H9 (cell line): ENCODE measurements at regions not wholly inside any gene's neighbourhood (a gene's known extent, or its start where the extent isn't known, plus 50 kb on each side); places are given as distances from the start of the nearest gene placed in this dataset.

Experiments used
- DNase-seq: peaks from one replicate; pipeline ENCODE4 v3.0.0-alpha.2; 2017
- H2AFZ ChIP-seq: one replicate; pipeline ENCODE4 v1.6.1; 2013; ENCODE audit warnings: mild to moderate bottlenecking, low read length, control low read depth, moderate library complexity
- H2AK5ac ChIP-seq: 2 replicates; pipeline ENCODE4 v1.6.1; 2013; ENCODE audit warnings: low read length, control low read depth, mixed read lengths; ENCODE audit not compliant: insufficient read length
- H2BK120ac ChIP-seq: one replicate; pipeline ENCODE4 v1.6.1; 2013; ENCODE audit warnings: low read depth, mild to moderate bottlenecking, low read length, control low read depth, inconsistent platforms; ENCODE audit not compliant: poor library complexity, severe bottlenecking
- H2BK12ac ChIP-seq: 2 replicates; pipeline ENCODE4 v1.6.1; 2013; ENCODE audit warnings: low read length, control low read depth, mixed read lengths, low read depth; ENCODE audit not compliant: insufficient read length
- H2BK15ac ChIP-seq: 2 replicates; pipeline ENCODE4 v1.6.1; 2013; ENCODE audit warnings: low read depth, low read length, control low read depth
- H2BK20ac ChIP-seq: one replicate; pipeline ENCODE4 v1.6.1; 2013; ENCODE audit warnings: low read depth, mild to moderate bottlenecking, low read length, control low read depth, inconsistent platforms; ENCODE audit not compliant: poor library complexity, severe bottlenecking
- H2BK5ac ChIP-seq: 2 replicates; pipeline ENCODE4 v1.6.1; 2013; ENCODE audit warnings: low read length, control low read depth, mixed read lengths; ENCODE audit not compliant: insufficient read length
- H3K14ac ChIP-seq: 2 replicates; pipeline ENCODE4 v1.6.1; 2013; ENCODE audit warnings: low read length, control low read depth; ENCODE audit not compliant: insufficient read depth
- H3K18ac ChIP-seq: 2 replicates; pipeline ENCODE4 v1.6.1; 2013; ENCODE audit warnings: low read depth, mild to moderate bottlenecking, mixed read lengths, low read length, control low read depth; ENCODE audit not compliant: insufficient read length
- H3K23ac ChIP-seq: 2 replicates; pipeline ENCODE4 v1.6.1; 2013; ENCODE audit warnings: low read length, control low read depth, mixed read lengths, low read depth; ENCODE audit not compliant: insufficient read length
- H3K23me2 ChIP-seq: 2 replicates; pipeline ENCODE4 v1.6.1; 2013; ENCODE audit warnings: low read depth, mild to moderate bottlenecking, mixed read lengths, low read length, control low read depth; ENCODE audit not compliant: insufficient read length, poor library complexity, severe bottlenecking
- H3K27ac ChIP-seq: 2 replicates; pipeline ENCODE4 v1.5.1; 2013; ENCODE audit warnings: low read length, control low read depth, mixed read lengths, low read depth; ENCODE audit not compliant: insufficient read length
- H3K27me3 ChIP-seq: 2 replicates; pipeline ENCODE4 v1.6.1; 2013; ENCODE audit warnings: low read length, control low read depth, inconsistent platforms; ENCODE audit not compliant: insufficient read depth
- H3K4ac ChIP-seq: 2 replicates; pipeline ENCODE4 v1.6.1; 2013; ENCODE audit warnings: low read depth, mild to moderate bottlenecking, control low read depth, inconsistent platforms, low read length, moderate library complexity
- H3K4me1 ChIP-seq: 2 replicates; pipeline ENCODE4 v1.6.1; 2013; ENCODE audit warnings: low read length, control low read depth, inconsistent platforms; ENCODE audit not compliant: insufficient read depth
- H3K4me2 ChIP-seq: 2 replicates; pipeline ENCODE4 v1.6.1; 2013; ENCODE audit warnings: low read length, control low read depth, mixed read lengths; ENCODE audit not compliant: insufficient read length, insufficient read depth
- H3K56ac ChIP-seq: 2 replicates; pipeline ENCODE4 v1.6.1; 2013; ENCODE audit warnings: low read depth, mild to moderate bottlenecking, mixed read lengths, low read length, control low read depth; ENCODE audit not compliant: insufficient read length
- H3K79me1 ChIP-seq: 2 replicates; pipeline ENCODE4 v1.6.1; 2013; ENCODE audit warnings: low read depth, mild to moderate bottlenecking, moderate library complexity, low read length, control low read depth, inconsistent platforms; ENCODE audit not compliant: insufficient read depth, poor library complexity, severe bottlenecking
- H3K79me2 ChIP-seq: 2 replicates; pipeline ENCODE4 v1.6.1; 2013; ENCODE audit warnings: low read length, control low read depth, inconsistent platforms; ENCODE audit not compliant: insufficient read depth
- H3K9ac ChIP-seq: 2 replicates; pipeline ENCODE4 v1.6.1; 2013; ENCODE audit warnings: low read length, control low read depth, mixed read lengths; ENCODE audit not compliant: insufficient read length; ENCODE audit errors: extremely low read depth
- H3K9me3 ChIP-seq: one replicate; pipeline ENCODE4 v1.6.1; 2013; ENCODE audit warnings: low read depth, low read length, inconsistent platforms; ENCODE audit not compliant: control insufficient read depth
- H3T11ph ChIP-seq: one replicate; pipeline ENCODE4 v1.6.1; 2013; ENCODE audit warnings: mild to moderate bottlenecking, low read length, control low read depth, inconsistent platforms
- H4K20me1 ChIP-seq: one replicate; pipeline ENCODE4 v1.6.1; 2013; ENCODE audit not compliant: control insufficient read depth, insufficient read length, insufficient read depth
- H4K5ac ChIP-seq: 2 replicates; pipeline ENCODE4 v1.6.1; 2013; ENCODE audit warnings: low read depth, mild to moderate bottlenecking, mixed read lengths, low read length, control low read depth; ENCODE audit not compliant: insufficient read length
- H4K8ac ChIP-seq: replicated peaks from 2 replicates; pipeline ENCODE4 v1.6.1; 2013; ENCODE audit warnings: low read length, control low read depth, mixed read lengths, low read depth; ENCODE audit not compliant: insufficient read length
- H4K91ac ChIP-seq: 2 replicates; pipeline ENCODE4 v1.6.1; 2013; ENCODE audit warnings: low read depth, mild to moderate bottlenecking, moderate library complexity, mixed read lengths, low read length, control low read depth; ENCODE audit not compliant: insufficient read length
- H3K27ac Mint-ChIP-seq, 3 experiments: 2 replicates in 2 of 3; 3 replicates in 1 of 3; pipeline ENCODE4 v1.8.0; 2020 to 2021; ENCODE audit warnings: mixed read lengths in 3 of 3, mild to moderate bottlenecking in 1 of 3, moderate library complexity in 1 of 3
- H3K27me3 Mint-ChIP-seq: 2 replicates; pipeline ENCODE4 v1.8.0; 2021; ENCODE audit warnings: low read depth, mild to moderate bottlenecking, moderate library complexity, mixed read lengths
- H3K36me3 Mint-ChIP-seq, 3 experiments: 2 replicates in 2 of 3; 3 replicates in 1 of 3; pipeline ENCODE4 v1.8.0; 2020 to 2021; ENCODE audit warnings: low read depth in 3 of 3, mixed read lengths in 3 of 3; ENCODE audit not compliant: insufficient read depth in 1 of 3
- H3K4me1 Mint-ChIP-seq, 2 experiments: 2 replicates each; pipeline ENCODE4 v1.8.0; 2020; ENCODE audit warnings: mixed read lengths in 2 of 2
- H3K4me3 Mint-ChIP-seq, 2 experiments: 2 replicates in 1 of 2; 3 replicates in 1 of 2; pipeline ENCODE4 v1.8.0; 2020 to 2021; ENCODE audit warnings: mild to moderate bottlenecking in 2 of 2, mixed read lengths in 2 of 2, moderate library complexity in 1 of 2
- H3K9me3 Mint-ChIP-seq, 2 experiments: 2 replicates in 1 of 2; 3 replicates in 1 of 2; pipeline ENCODE4 v1.8.0; 2020; ENCODE audit warnings: mild to moderate bottlenecking in 2 of 2, mixed read lengths in 2 of 2, moderate library complexity in 1 of 2
- CTCF ChIP-seq: fragments of 200-600 bp; sonication (generic); conservative IDR thresholded peaks from 3 replicates; pipeline ENCODE4 v1.8.0; 2021; ENCODE audit warnings: antibody characterized with exemption, mild to moderate bottlenecking
- WGBS: extraction: QIAGEN DNeasy Blood & Tissue Kit; methylation state at CpG from one replicate; pipeline ENCODE4 v1.1.7; 2013; ENCODE audit warnings: missing lambda C conversion rate, low lambda C conversion rate, mixed read lengths; ENCODE audit not compliant: insufficient read length; ENCODE audit errors: extremely low coverage; 5-methylcytosine and 5-hydroxymethylcytosine counted together

GRCh38 chr6:21502682-21503081 lies 90.9 kb upstream of the SOX4 start:
- H3K23me2 ChIP-seq = no peaks in the 10 kb centered on the region
- no peak overlapping the region for H3K23ac ChIP-seq
- Mint-ChIP-seq H3K9me3 (no peaks in the 10 kb centered on the region; a peak in 1 of 5 replicates), H3K27me3 (no peaks in the 10 kb centered on the region), H3K36me3 (no peaks in the 10 kb centered on the region; a peak in 1 of 7 replicates), H3K4me3 (no peak overlapping the region), H3K27ac (no peak overlapping the region), H3K4me1 (peaks cover 5 to 8% of the 10 kb centered on the region in 2 experiments; a peak in 3 of 4 replicates)
- no peak overlapping the region for H2AK5ac ChIP-seq
- H2BK5ac ChIP-seq = no peak overlapping the region
- no peak overlapping the region for H4K5ac ChIP-seq
- no peak overlapping the region for H2BK20ac ChIP-seq
- no peaks in the 10 kb centered on the region for H3K9me3 ChIP-seq
- no peak overlapping the region for H2BK15ac ChIP-seq
- H3K18ac ChIP-seq = no peak overlapping the region
- H3K79me1 ChIP-seq = no peaks in the 10 kb centered on the region
- no peak overlapping the region for H3K4me2 ChIP-seq
- no peak overlapping the region for H4K8ac ChIP-seq
- DNase-seq = no peak
- H3K56ac ChIP-seq = no peak overlapping the region
- no peak overlapping the region for H2AFZ ChIP-seq
- H3K79me2 ChIP-seq = no peaks in the 10 kb centered on the region
- H3K4ac ChIP-seq = no peak overlapping the region
- H4K20me1 ChIP-seq = no peaks in the 10 kb centered on the region
- no peak overlapping the region for H3K14ac ChIP-seq
- H3K9ac ChIP-seq = no peak overlapping the region
- H3T11ph ChIP-seq = no peak overlapping the region
- no peak overlapping the region for H2BK120ac ChIP-seq
- no peak overlapping the region for H4K91ac ChIP-seq
- TF ChIP-seq CTCF = no peak
- no peaks in the 10 kb centered on the region for H3K4me1 ChIP-seq
- H3K27ac ChIP-seq = no peak overlapping the region
- H2BK12ac ChIP-seq = no peak overlapping the region
- no peaks in the 10 kb centered on the region; the same call in 1 of the 2 replicates for H3K27me3 ChIP-seq
- WGBS = no CpG with 5 or more reads among the region's 1 CpG
